HG03175 (cell line): ENCODE measurements at regions not wholly inside any gene's neighbourhood (a gene's known extent, or its start where the extent isn't known, plus 50 kb on each side); places are given as distances from the start of the nearest gene placed in this dataset.

Experiments
- ATAC-seq: cut with Tn5 transposase; IDR thresholded peaks from one replicate; pipeline ENCODE4 v1.9.1; 2021; ENCODE audit warnings: mild to moderate bottlenecking, moderate library complexity; ENCODE audit not compliant: unreplicated experiment

DNA sequence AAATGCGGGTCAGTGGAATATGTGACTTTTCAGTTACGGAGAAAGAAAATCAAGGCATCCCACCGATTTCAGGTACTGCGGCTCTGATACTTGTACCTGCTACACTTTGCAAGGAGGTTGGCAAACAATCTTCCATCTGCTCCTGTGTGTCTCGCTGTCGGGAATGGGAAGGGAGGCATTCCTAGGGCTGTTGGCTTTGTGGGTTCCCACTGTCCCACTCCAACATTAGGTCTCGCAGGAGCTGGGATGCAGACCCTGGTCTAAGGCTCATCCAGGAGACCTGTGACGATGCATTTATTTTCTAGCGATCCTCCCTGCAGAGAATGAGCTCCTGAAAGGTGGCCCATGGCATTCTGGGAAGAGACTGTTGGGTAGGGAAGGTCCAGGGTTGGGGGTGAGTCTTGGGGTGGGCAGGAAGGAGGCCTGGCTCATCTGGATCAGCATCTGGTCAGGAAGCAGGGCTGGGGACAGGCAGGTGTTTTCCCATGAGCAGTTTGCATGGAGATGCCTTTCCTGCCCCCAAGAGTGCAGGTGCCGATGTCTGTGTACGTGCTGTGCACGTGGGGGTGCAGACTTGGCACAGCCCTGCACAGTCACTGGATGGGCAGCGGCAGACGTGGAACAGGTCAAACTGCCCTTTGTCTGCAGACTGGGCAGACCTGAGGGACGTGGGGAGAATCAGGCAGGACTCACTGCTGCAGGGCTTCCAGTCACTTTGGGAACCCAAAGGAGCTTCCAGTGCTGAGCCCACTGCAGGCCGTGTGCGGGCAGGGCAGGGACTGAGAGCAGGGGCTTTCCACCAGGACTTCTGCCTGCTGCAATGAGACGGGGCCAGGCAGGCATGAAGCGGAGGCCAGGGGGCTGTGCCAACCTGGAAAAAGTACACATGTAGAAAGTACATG is 152.4 kb downstream of the TEX29 start:
- ATAC-seq, result no peak

DNA sequence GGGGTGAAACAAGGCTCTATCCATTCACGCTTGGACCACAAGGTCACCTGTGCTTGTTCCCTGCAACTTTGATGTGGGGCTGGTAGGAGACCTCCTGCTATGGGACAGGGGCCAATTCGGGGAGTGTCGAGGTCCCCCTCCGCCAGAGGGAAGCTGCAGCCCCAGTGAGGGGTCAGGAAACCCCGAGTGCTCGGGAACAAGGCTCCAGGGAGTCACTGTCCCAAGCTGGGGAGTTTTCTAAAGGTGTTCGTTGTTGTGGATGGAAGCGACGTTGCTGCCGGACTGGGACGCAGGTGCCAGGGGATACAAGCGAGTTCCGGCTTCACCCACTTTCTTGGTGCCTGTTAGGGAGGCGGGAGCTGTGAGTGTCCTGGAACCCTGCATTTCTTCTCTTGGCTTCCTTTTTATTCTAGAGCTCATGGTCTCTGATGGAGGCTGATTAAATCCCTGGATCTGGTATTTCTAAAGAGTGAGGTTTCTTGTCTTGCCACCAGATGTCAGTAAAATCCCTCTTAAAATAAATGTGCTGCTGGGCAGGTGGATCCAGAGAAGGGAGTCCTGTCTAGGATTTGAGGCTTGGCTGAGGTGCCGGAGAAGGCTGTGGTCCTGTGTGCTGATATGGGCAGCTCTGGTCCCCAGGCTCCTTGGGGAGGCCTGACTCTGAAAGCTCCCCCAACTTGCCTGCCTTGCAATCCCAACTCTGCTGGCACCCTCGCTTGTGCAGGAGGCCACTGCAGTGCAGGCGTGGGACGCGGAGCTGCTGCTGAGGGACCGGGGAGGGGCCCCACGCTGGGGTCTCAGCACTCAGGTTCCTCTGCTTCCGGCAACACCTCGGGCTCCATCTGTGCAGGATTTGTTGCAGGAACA is 153.9 kb downstream of the TEX29 start:
- ATAC-seq, result no peak

DNA sequence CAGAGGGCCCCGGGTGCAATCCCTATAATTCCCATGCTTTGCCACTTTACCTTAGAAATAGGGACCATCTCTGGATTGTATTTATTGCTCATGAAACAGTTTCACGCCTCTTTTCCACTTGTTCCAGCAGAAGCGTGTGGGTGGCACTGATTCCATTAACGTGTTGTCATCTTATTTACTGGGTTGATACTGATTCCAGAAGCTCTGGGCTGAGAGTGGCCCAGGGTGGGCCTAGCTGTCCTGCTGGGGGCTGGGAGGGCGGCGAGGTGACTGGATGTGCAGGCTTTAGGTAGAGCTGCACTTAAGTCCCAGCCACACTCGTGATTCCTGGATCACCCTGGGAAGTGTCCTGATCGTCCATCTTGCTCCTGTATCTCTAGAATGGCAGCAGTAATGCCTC is 155.0 kb downstream of the TEX29 start:
- ATAC-seq, result no peak

DNA sequence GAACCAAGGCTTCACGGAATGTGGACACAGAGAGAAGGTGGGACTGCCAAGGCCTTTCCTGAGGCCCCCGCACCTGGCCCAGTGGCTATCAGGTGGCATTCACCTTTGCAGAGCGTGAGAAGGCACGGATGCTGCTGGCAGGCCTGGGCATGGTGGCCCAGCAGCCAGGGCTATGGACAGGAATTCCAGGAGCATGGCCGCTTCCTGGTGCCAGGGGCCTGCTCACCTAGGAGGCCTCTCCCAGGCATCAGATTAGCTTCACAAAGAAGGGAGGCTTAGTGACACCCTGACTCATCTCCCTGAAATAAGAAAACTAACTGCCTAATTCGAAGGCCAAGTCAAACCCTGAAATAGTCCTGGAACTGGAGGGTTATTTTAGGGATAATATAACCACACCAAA is 155.8 kb downstream of the TEX29 start:
- ATAC-seq, result no peak

GRCh38 chr13:111479412-111479811 is 159.0 kb downstream of the TEX29 start:
- no peak for ATAC-seq

- no peak for ATAC-seq
These were observed 160.1 kb downstream of the TEX29 start for GRCh38 chr13:111480503-111480902.

DNA sequence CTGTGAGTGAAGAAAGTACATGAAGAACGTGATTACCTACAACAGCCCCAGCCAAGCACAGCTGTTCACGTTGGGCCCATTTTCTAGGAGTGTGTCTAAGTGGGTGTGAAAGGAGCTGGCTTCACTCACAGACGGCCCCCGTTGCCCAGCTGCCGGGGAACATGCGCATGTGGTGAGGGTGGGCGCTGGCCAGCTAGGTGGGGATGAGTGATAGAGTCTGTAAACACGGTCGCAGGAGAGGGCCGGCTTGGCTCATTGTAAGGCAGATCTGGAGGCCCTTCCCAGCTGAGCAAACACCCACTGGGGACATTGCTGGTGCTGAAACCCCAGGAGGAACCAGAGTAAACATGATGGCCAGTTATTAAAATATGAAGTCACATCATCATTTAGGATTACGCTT is 160.5 kb downstream of the TEX29 start:
- ATAC-seq, result no peak

GRCh38 chr13:111482126-111482525 is 161.7 kb downstream of the TEX29 start:
- ATAC-seq, result no peak

DNA sequence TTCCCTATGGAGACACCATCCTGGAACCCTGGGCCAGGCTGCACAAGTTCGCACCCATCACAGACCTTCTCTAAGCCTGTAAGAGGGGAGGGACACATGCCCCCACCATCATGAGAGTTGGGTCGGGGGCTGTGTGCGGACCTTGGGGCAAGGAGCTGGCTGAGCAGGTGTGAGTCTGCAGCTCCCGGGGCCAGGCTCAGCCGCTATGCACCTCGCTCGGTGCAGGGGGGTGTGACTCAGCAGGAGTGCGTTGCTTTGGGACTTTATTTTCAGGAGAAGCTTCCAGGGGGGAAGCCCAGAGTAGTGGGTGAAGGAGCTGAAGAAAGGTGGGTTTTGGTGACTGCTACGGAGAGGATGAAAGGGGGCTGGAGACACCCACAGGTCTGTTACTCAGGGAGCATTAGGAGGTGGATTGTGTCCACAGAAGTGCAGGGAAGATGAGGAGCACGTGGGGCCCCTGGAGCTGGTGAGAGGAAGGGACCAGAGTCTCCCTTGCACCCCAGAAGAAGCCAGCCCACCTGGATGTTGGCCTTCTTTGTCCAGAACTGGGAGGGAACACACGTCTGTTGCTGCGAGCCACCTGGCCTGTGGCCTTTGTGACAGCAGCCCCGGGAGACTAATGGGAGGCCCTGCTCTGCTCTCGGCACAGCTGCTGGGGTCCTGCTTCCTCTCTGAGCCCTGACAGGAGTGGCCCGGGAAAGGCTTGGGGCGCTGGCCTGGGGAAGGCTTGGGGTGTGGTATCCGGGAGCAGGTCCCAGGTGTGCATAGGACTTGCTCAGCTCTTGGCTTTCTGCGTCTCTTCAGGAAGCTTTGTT is 162.6 kb downstream of the TEX29 start:
- ATAC-seq, result no peak

DNA sequence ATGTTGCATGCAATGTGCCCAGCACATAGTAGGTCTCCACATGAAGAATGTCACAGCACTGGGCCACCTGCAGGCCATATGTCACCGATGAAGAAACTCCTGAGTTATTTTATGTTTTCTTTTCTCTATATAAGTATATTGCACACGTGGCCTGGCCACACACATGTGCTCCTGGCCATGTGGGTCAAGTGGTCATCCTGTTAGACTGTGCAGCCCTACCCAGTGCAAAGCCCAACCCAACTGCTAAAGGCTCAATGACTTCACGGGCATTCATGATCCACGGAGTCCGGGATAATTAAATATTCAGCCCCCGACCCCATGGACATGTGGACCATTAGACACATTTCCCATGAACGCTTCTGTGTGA is 163.2 kb downstream of the TEX29 start:
- no peak for ATAC-seq

DNA sequence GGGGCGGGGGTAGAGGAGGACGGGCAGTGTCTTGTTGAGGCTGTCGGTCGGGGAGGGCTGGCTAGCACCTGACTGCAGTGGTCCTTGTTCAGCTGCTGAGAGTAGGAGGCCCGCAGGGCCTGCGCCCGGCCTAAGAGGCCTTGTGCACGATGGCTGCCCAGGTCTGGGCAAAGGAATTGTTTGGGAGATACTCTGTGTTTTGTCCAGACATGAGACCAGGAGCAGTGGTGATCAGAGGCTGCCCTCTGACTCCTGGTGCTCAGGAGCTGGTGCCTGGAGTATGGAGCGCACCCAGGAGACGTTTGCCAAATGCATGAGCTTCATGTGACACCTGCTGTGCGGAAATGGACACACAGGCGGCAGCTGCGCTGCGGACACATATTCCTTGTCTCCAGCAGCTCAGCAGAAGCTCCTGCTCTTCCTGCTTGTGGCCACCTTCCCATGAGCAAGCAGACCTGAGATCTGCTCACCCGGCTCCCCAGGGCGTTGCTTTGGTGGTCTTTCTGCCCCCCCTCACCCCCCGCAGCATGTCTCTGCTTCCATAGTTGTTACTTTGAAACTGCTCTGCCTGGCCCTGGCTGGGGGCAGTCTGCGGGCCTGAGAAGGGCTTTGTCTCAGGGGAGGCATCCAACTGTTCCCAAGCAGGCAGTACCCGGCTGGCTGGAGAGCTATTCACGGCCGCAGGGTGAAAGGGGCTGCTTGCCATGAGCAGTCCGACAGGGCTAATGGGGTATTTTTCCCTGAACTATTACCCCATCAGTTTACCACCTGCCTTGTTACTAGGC is 163.9 kb downstream of the TEX29 start:
- ATAC-seq, result no peak

GRCh38 chr13:111484959-111485358 is 164.5 kb downstream of the TEX29 start:
- no peak for ATAC-seq

GRCh38 chr13:111485491-111486250 is 165.2 kb downstream of the TEX29 start:
- no peak for ATAC-seq

- no peak for ATAC-seq
These were observed 165.9 kb downstream of the TEX29 start for GRCh38 chr13:111486331-111486730.

DNA sequence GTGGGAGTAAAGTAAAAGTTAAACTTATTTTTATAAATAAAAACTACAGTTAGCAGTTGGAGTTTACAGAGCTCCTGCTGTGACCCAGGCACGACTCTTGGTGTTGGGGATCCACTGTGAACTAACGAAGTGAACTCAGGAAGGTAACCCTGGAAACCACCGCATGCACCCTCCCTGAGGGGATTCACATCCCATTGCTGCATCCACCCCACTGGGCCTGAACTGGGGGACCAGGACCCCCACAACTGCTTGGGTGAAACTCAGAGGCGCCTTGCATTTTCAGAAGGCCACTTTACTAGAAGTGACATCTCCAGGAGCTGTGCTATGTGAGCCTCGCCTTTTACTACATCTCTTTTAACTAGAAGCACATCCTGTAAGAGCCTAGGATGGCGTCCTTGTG is 166.4 kb downstream of the TEX29 start:
- no peak for ATAC-seq

GRCh38 chr13:111488486-111489132 is 168.2 kb downstream of the TEX29 start:
- no peak for ATAC-seq

DNA sequence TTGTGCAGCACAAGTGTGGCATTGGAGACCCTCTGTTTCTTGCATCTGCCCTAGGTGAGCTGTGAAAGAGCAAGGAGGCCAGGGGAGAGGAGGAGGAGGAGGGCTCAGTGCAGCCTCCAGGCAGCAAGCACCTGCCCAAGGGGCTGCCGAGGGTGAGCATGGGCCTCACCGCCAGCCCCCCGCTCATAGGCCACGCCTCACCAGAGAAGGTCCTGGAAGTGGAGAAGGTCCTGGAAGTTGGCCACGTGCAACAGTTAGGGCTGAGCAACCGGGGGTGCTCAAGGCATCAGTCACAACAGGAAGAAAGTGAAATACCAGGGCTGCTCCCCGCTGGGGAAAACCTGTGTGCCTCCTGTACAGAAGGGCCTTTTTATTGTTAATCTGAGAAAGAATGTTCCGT is 168.9 kb downstream of the TEX29 start:
- ATAC-seq, result no peak

DNA sequence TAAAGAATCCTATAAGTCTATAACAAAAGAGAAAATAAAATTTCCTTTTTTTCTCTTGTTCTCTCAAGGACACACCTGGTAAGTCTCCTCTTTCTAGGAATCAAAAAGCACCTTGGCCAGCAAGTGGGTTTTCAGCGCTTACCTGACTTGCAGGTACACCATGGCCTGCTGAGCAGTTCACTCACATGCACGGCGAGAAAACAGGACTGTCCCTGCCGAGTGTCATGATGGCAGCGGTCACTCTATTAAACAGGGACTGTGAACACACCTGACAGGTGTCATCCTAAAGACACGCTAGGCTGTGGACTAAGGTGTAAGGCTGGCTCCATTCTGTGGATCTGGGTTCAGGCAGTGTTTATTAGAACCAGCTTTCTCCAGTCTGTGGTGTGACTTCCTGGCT is 170.2 kb downstream of the TEX29 start:
- ATAC-seq, result no peak

- ATAC-seq, result no peak
These were observed 170.6 kb downstream of the TEX29 start for GRCh38 chr13:111491021-111491420.
